GM18873 (cell line): ENCODE measurements at regions not wholly inside any gene's neighbourhood (a gene's known extent, or its start where the extent isn't known, plus 50 kb on each side); places are given as distances from the start of the nearest gene placed in this dataset.

ENCODE experiments used
- ATAC-seq: cut with Tn5 transposase; IDR thresholded peaks from one replicate; pipeline ENCODE4 v1.9.1; 2021; ENCODE audit warnings: mild to moderate bottlenecking, moderate library complexity, moderate number of reproducible peaks; ENCODE audit not compliant: unreplicated experiment, low FRiP score

- no peak for ATAC-seq
Measured at GRCh38 chr21:14737284-14737691, 191.2 kb upstream of the SAMSN1 start.

- no peak for ATAC-seq
Measured at GRCh38 chr21:14736672-14737071, 190.6 kb upstream of the SAMSN1 start.

DNA sequence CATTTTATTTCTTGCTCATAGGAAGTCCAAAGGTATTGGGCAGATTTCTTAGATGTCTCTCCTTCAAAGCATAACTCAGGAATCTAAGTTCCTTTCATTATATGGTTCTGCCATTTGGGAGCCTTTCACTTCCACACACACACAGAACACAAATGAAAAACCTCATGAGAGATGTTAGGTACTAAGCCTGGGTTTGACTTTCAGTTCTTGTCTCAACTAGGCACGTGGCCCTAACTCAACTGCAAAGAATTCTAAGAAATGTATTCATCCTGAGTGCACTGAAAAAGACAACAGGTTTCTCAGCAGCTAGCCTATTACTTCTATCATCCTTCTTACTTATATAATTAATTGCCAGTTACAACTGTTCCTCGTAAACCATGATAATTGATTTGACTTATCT lies 190.0 kb upstream of the SAMSN1 start:
- no peak for ATAC-seq

DNA sequence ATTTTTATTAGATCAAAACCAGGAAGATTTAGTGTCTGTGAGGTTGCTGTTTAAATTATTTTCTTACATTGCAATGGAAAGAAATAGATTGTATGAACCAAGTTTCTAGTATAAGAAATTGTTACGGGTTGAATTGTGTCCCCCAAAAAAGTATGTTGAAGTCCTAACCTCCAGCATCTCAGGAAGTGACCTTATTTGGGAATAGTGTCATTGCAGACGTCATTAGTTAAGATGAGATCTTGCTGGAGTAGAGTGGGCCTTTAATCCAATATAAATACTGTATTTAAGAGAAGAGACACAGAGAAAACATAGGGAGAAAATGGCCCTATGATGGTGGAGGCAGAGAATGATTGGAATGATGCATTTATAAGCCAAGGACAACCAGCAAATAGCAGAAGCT lies 188.7 kb upstream of the SAMSN1 start:
- no peak for ATAC-seq

- no peak for ATAC-seq
Measured at GRCh38 chr21:14734191-14734590, 188.1 kb upstream of the SAMSN1 start.

- no peak for ATAC-seq
Measured at GRCh38 chr21:14725219-14725618, 179.1 kb upstream of the SAMSN1 start.

DNA sequence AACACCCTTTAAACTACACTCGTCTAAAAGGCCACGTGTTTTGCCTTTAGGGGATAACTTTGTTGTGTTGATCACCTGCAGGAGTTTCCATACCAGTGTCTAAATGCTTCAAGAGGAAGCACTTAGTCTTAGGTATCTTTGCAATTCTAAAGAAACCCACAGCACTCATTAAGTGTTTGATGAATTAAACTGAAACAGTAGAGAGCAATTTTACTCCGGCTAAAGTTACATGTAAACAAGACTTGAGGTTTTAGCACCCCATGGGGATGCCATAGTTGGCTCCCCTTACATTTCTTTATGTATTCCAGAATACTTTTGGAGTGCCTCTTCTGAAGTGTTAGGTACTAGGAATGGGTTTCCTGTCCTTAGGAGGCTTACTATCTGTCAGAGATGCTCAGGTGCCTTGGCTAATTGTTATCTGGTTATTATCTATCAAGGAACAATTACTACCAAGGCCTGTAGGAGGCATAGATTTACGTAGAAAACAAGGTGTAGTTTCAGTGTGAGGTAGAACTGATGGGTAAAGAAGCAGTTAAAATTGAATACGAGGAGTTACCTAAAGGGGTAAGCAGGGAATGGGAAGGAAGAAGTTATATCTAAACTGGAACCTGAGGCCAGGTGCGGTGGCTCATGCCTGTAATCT lies 176.8 kb upstream of the SAMSN1 start:
- ATAC-seq = no peak

GRCh38 chr21:14720237-14720636 lies 174.1 kb upstream of the SAMSN1 start:
- ATAC-seq = no peak

- ATAC-seq = no peak
Measured at GRCh38 chr21:14718951-14719350, 172.8 kb upstream of the SAMSN1 start.

- no peak for ATAC-seq
Measured at GRCh38 chr21:14716761-14717396, 170.8 kb upstream of the SAMSN1 start.

GRCh38 chr21:14713109-14713508 lies 167.0 kb upstream of the SAMSN1 start:
- no peak for ATAC-seq

- ATAC-seq = no peak
Measured at GRCh38 chr21:14712121-14712715, 166.1 kb upstream of the SAMSN1 start.

DNA sequence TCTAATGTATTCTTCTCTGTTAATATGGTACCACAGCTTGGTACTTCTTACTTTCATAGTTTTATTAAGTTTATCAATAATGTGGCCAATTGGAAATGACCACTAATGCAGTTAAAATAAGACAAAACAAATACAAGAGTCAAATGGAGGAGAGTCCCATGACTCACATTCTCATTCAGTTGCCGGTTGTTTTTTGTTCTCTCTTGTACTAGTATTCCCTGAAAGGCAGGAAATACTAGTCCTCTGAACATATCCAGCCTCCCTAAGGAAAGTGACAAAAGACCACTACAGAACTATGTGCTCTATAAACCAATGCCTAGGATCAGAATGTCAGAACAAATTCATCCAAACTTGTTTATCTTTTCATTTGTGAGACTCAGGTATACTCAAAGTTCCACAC lies 165.2 kb upstream of the SAMSN1 start:
- ATAC-seq = no peak

- no peak for ATAC-seq
Measured at GRCh38 chr21:14707511-14708020, 161.5 kb upstream of the SAMSN1 start.

DNA sequence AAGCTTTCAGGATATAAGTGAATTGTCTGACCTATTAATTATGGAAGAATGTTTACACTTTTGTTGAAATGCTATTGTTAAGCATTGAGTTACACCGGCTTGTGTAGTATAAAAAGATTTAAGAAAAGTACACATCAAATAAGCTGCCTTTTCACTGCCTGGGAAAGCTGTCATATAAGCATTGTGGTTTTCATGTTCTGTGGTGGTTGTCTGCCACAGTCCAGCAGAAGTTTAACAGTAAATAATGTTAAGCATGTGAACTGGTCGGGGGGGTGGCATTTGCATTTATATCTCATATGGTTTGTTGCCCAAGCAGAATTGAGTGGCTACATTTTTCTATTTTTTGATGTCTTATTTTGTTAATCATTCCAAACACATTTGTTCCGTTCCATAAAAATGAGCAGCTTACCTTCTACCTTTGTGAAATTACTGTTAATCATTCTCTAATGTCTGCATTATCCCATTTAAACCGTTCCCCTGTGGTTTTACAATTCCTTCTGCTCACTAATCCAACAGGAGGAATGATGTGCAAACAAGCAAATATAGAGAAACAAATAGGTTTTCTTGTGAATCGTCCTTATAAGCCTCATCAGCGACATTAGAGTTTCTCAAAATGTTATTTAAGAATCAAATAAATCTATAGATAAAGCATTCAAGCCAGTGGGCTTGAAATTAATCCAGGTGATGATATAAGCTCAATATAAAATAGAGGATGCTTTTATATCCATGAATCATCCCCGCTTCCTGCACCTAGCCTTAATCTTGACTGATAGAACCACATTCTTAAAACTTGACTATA lies 160.8 kb upstream of the SAMSN1 start:
- ATAC-seq = no peak

- ATAC-seq = no peak
Measured at GRCh38 chr21:14699433-14700407, 153.6 kb upstream of the SAMSN1 start.

GRCh38 chr21:14697769-14698168 lies 151.7 kb upstream of the SAMSN1 start:
- ATAC-seq = no peak

- no peak for ATAC-seq
Measured at GRCh38 chr21:14694817-14695216, 148.7 kb upstream of the SAMSN1 start.

- no peak for ATAC-seq
Measured at GRCh38 chr21:14693997-14694396, 147.9 kb upstream of the SAMSN1 start.

DNA sequence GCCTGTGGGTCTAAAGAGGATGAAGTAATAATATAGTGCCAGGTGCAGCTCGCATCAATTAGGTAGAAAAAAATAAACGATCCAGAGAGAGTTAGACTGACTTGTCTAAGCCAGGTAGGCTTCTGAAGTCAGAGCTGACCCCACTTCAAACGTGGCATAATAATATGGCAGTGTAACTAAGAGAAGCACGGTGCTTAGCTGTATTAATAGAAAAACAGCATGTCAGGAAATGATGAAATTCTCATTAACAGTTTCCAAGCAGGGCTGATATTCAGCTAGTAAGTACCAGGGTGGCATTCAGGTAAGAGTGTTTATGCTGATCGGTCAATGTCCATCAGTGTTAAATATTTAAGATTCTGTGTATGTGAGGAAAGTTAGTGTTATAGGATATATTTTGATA lies 145.8 kb upstream of the SAMSN1 start:
- ATAC-seq = no peak
